WTC11 (cell line): ENCODE measurements at regions not wholly inside any gene's neighbourhood (a gene's known extent, or its start where the extent isn't known, plus 50 kb on each side); places are given as distances from the start of the nearest gene placed in this dataset.
"Not testable (repeated sequence)": the region's sequence is repeated elsewhere in the genome, so short reads cannot be mapped to it uniquely, and the experiment has no call there.

ENCODE experiments used
- ATAC-seq: fragments of 200-7000 bp; cut with Tn5 transposase; 2 replicates; pipeline ENCODE4 v1.10.0; 2021; ENCODE audit warnings: mild to moderate bottlenecking, moderate library complexity
- CTCF ChIA-PET: fragments of 300-600 bp; sonication (Branson Sonifier 250); formaldehyde crosslinking; loops from one replicate; lab custom pipeline; 2021; ENCODE audit warnings: antibody characterized with exemption; lab: Charles Lee
- POLR2A ChIA-PET: fragments of 350-600 bp; sonication (Branson Sonifier 250); formaldehyde crosslinking; loops from one replicate; lab custom pipeline; 2021; ENCODE audit warnings: antibody characterized with exemption; lab: Charles Lee
- DNase-seq: peaks from one replicate; pipeline ENCODE4 v3.0.0; 2021; ENCODE audit warnings: low spot score
- H3K27ac Mint-ChIP-seq: 2 replicates; pipeline ENCODE4 v1.8.0; 2021; ENCODE audit warnings: mixed read lengths
- H3K27me3 Mint-ChIP-seq: 2 replicates; pipeline ENCODE4 v1.8.0; 2021; ENCODE audit warnings: low read depth, mild to moderate bottlenecking, moderate library complexity, mixed read lengths
- H3K36me3 Mint-ChIP-seq: 2 replicates; pipeline ENCODE4 v1.8.0; 2021; ENCODE audit warnings: mixed read lengths
- H3K4me1 Mint-ChIP-seq: 2 replicates; pipeline ENCODE4 v1.8.0; 2022; ENCODE audit warnings: mixed read lengths
- H3K4me3 Mint-ChIP-seq: 2 replicates; pipeline ENCODE4 v1.8.0; 2021; ENCODE audit warnings: mild to moderate bottlenecking, moderate library complexity, mixed read lengths
- H3K9me3 Mint-ChIP-seq: 2 replicates; pipeline ENCODE4 v1.8.0; 2021; ENCODE audit warnings: mixed read lengths

DNA sequence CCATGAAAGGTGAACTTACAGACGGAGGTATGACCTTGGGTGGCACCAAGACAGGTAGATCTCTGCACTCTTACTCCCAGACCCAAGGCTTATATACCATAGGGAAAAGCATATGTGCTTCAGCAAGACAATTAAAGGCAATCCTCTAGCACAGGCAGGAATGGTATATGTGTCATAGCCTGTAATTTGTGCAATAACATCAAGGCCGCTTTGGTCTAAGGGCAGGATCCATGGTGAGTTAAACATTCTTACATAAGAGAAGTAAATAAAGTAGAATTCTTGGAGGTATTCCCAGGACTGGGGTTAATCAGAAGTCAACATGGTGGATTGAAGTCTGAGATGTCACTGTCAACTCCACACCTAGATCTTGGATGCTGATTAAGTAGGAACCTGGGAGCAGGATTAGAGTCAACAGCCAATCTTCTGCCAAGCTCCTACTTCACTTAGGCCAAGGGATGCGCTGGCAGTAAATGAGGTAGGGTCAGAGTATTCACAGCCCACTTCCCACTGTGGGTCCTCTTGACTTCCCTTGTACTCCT is 143.0 kb downstream of the ATP6V0E2 start:
- DNase-seq, CTCF ChIA-PET, H3K36me3 Mint-ChIP-seq, H3K27me3 Mint-ChIP-seq, H3K27ac Mint-ChIP-seq, POLR2A ChIA-PET, H3K4me3 Mint-ChIP-seq, H3K4me1 Mint-ChIP-seq, H3K9me3 Mint-ChIP-seq, ATAC-seq: not testable (repeated sequence)

DNA sequence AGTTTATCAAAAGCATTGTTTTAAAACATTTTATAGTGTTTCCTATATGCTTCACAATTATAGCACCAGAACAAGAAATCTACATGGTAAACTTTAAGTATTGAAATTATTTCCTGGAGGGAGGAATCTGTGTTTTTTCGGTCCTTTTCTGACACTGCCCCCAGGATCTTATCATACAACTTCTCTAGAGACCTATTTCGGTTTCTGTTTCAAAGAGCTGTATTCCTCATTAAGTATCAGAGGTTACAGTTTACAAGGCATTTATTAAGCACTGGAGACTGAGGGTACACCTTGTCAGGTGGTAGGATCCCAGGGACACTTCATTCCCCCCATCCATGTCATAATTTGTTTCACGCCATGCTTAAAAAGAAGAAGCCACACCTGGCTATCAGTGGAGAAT is 146.4 kb downstream of the ATP6V0E2 start:
- H3K27me3 Mint-ChIP-seq, CTCF ChIA-PET, H3K36me3 Mint-ChIP-seq, ATAC-seq, H3K9me3 Mint-ChIP-seq, H3K4me3 Mint-ChIP-seq, H3K27ac Mint-ChIP-seq, DNase-seq, H3K4me1 Mint-ChIP-seq, POLR2A ChIA-PET: not testable (repeated sequence)

DNA sequence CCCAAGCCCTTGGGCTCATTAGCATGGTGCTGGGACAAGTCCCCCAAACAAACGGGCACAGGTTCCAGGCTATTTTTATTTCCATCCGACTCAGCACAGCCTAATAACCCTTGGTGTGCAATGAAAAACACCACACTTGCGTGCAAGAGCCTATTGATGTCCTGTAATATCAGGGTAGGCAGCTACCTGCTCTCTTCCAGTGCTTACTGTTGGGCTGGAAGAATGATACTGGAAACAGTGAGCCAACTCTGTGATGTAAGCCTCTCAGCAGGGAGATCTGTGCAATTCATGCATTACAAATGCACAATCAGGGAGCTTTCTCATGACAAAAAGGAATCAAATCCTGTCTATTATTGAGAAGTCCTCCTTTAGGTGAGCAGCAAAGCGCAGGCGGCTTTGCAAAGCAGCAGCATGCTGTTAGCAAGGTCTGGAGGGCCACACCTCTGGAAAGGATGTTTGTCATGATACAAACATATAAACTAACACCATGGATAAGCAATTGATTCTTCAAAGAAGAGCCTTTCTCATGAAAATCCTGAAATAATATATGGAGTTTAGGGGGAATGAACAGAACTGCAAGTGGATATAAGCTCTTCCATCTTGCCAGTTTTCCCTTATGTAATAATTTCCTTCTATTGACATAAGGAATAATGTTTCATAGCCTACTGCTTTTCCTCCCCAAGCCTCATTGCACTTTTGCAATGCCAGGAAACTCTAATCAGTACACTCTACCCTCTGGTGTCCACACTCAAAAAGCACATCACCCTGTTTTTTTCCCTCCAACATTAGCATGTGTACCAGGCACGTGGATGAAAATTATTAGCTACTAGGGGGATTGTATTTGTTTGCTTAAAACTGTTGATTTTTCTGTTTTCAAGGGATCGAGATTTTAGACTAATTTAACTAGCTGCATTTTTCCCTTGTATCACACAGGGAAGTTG is 151.1 kb downstream of the ATP6V0E2 start:
- POLR2A ChIA-PET: not testable (repeated sequence)

DNA sequence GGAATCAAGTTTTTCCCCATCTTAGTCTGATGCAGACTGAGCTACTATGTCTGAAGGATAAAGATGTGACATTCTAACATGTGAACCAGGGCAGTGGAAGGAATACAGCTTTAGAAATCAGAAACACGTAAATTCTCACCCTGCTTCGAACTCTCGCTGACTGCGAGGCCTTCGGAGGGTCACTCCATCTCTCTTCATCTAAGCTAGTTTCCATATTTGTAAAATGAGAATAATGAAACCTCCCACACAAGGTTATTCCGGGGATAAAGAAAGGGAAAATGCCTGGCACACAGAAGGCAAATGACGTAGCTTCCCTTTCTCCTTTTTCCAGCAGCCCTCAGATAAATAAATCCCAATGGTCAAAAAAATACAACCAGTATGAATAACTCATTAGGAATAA is 152.0 kb downstream of the ATP6V0E2 start:
- H3K4me3 Mint-ChIP-seq, H3K27ac Mint-ChIP-seq, CTCF ChIA-PET, POLR2A ChIA-PET, ATAC-seq, H3K27me3 Mint-ChIP-seq, H3K9me3 Mint-ChIP-seq, DNase-seq, H3K4me1 Mint-ChIP-seq, H3K36me3 Mint-ChIP-seq: not testable (repeated sequence)

More for the DNA sequence above, 151.1 kb downstream of the ATP6V0E2 start:
- H3K36me3 Mint-ChIP-seq, H3K9me3 Mint-ChIP-seq, H3K4me3 Mint-ChIP-seq, H3K27me3 Mint-ChIP-seq, DNase-seq, CTCF ChIA-PET, ATAC-seq, H3K4me1 Mint-ChIP-seq, H3K27ac Mint-ChIP-seq: not testable (repeated sequence)

DNA sequence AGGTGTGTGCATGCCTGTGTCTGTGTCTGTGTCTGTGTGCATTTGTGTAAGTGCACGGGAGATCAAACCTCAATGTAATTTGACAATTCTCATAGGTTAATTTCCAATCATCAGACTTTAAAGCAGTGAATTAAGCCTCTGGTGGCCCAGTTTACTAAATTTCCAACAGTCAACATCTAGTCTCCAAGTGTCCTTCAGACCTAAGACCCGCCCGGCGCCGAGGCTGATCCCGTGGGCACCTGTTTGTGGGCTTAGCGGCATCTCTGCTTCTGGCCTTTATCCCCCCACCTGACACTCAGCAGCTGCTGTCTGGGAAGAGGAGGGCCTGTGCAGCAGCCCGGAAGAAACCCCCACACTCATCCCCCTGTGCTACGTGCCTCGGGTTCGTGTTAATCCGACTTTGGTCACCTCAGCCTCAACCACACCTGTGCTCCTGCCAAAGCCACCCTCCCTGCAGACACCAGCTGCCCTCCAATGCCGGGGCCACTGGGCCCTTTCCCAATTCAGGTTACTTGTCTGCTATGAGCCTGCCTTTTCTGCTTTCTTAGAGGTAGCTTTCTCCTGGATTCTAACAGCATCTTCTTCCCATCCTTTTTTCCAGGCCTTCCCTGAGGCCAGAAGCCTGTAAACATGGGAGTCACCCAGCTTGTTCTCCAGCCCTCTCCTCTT is 154.7 kb downstream of the ATP6V0E2 start:
- POLR2A ChIA-PET, ATAC-seq, DNase-seq, H3K4me1 Mint-ChIP-seq, H3K27ac Mint-ChIP-seq, H3K36me3 Mint-ChIP-seq, H3K4me3 Mint-ChIP-seq, H3K9me3 Mint-ChIP-seq, CTCF ChIA-PET, H3K27me3 Mint-ChIP-seq: not testable (repeated sequence)

DNA sequence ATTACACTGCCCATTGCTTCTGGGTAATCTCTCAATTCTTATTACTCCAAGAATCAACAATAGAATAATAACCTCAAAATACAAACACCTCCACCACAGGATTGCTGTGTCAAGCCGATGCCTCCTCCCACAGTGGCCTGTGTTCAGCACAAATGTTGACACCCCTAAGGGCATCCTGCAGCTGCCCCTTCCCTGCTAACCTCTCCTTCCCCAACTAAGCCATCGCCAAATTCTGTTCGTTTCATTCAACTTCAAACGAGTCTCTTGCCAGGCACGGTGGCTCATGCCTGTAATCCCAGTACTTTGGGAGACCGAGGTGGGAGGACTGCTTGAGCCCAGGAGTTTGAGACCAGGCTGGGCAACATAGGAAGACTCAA is 155.2 kb downstream of the ATP6V0E2 start:
- H3K27ac Mint-ChIP-seq, CTCF ChIA-PET, H3K4me3 Mint-ChIP-seq, H3K4me1 Mint-ChIP-seq, H3K9me3 Mint-ChIP-seq, H3K27me3 Mint-ChIP-seq, ATAC-seq, DNase-seq, POLR2A ChIA-PET, H3K36me3 Mint-ChIP-seq: not testable (repeated sequence)

DNA sequence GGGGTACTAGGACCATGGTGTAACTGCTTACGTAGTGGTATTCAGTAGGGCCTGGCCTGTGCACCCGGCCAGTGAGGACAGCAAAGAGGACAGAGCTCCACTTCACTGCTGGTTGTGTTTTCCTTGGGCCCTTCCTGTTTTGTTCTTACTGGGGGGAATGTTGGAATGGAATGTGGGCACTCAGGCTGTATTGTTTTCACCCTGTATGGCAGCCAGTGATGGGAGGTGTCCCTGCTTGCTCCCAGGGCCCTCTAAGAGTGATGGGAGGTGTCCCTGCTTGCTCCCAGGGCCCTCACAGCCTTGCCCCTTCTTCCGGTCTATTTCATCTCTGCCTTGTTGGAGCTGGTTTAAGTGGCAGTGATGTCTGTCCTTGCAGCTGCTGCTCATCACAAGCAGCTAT is 158.0 kb downstream of the ATP6V0E2 start:
- H3K27me3 Mint-ChIP-seq, H3K36me3 Mint-ChIP-seq, CTCF ChIA-PET, H3K4me3 Mint-ChIP-seq, H3K4me1 Mint-ChIP-seq, POLR2A ChIA-PET, DNase-seq, H3K9me3 Mint-ChIP-seq: not testable (repeated sequence)
- H3K27ac Mint-ChIP-seq: peak overlapping the region; percentile 63; the same call in 1 of the 2 replicates
- peak; percentile 92 for ATAC-seq

DNA sequence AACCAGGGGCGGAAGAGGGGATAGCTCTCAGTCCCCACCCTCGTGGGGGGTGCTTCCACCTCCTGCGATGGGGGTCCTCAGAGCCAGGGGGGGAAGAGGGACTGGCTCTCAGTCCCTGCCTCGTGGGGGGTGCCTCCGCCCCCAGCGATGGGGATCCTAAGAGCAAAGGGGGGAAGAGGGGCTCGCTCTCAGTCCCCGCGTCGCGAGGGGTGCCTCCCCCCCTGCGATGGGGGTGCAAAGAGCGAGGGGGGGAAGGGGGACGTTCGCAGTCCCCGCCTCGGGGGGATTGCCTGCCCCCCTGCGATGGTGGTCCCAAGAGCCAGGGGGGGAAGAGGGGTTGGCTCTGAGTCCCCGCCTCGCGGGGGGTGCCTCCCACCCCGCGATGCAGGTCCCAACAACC is 159.9 kb downstream of the ATP6V0E2 start:
- H3K27ac Mint-ChIP-seq, H3K4me1 Mint-ChIP-seq, H3K9me3 Mint-ChIP-seq, H3K4me3 Mint-ChIP-seq, H3K27me3 Mint-ChIP-seq, CTCF ChIA-PET, POLR2A ChIA-PET, DNase-seq, ATAC-seq, H3K36me3 Mint-ChIP-seq: not testable (repeated sequence)

DNA sequence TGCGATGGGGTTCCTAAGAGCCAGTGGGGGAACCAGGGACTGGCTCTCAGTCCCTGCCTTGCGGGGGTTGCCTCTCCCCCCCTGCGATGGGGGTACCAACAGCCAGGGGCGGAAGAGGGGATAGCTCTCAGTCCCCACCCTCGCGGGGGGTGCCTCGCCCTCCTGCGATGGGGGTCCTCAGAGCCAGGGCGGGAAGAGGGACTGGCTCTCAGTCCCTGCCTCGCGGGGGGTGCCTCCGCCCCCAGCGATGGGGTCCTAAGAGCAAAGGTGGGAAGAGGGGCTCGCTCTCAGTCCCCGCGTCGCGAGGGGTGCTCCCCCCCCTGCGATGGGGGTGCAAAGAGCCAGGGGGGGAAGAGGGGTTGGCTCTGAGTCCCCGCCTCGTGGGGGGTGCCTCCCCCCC is 162.0 kb downstream of the ATP6V0E2 start:
- H3K27ac Mint-ChIP-seq, H3K4me1 Mint-ChIP-seq, ATAC-seq, H3K9me3 Mint-ChIP-seq, POLR2A ChIA-PET, H3K4me3 Mint-ChIP-seq, DNase-seq, CTCF ChIA-PET, H3K36me3 Mint-ChIP-seq, H3K27me3 Mint-ChIP-seq: not testable (repeated sequence)

DNA sequence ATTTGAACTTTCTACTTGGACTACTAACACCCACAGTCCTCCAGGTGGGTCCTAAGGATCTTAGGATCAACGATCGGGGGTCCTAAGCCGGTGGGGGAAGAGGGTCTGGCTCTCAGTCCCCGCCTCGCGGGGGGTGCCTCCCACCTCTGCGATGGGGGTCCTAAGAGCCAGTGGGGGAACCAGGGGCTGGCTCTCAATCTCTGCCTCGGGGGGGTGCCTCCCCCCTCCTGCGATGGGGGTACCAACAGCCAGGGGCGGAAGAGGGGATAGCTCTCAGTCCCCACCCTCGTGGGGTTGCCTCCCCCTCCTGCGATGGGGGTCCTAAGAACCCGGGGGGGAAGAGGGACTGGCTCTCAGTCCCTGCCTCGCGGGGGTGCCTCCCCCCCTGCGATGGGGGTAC is 165.3 kb downstream of the ATP6V0E2 start:
- H3K27me3 Mint-ChIP-seq, H3K9me3 Mint-ChIP-seq, DNase-seq, H3K36me3 Mint-ChIP-seq, H3K27ac Mint-ChIP-seq, H3K4me3 Mint-ChIP-seq, H3K4me1 Mint-ChIP-seq, POLR2A ChIA-PET, ATAC-seq, CTCF ChIA-PET: not testable (repeated sequence)

DNA sequence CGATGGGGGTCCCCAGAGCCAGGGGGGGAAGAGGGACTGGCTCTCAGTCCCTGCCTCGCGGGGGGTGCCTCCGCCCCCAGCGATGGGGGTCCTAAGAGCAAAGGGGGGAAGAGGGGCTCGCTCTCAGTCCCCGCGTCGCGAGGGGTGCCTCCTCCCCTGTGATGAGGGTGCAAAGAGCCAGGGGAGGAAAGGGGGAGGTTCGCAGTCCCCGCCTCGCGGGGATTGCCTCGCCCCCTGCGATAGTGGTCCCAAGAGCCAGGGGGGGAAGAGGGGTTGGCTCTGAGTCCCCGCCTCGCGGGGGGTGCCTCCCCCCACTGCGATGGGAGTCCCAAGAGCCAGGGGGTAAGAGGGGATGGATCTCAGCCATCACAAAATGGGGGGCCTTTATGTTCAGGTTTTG is 168.5 kb downstream of the ATP6V0E2 start:
- H3K27ac Mint-ChIP-seq, H3K4me3 Mint-ChIP-seq, ATAC-seq, POLR2A ChIA-PET, H3K36me3 Mint-ChIP-seq, CTCF ChIA-PET, DNase-seq, H3K4me1 Mint-ChIP-seq, H3K9me3 Mint-ChIP-seq: not testable (repeated sequence)
- peaks cover 33% of the 10 kb centered on the region for H3K27me3 Mint-ChIP-seq

DNA sequence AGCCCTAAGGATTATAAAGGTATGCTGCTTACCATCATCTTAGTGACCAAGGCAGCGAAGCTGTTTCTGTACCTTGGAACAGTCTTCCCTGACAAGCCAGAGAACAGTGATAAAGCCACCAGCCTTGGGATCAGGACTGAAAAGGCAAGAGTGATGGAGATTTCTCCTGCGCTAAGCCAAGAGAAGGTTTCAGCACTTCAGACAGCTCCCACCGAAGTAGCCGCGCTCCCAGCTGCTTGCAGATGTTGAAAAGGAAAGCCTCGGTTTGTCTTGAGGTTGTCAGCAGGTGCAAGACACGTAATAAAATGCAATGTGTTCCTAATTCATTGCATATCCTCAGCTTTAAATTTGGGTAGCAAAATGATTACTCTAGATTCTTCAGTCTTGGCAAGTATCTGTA is 171.0 kb downstream of the ATP6V0E2 start:
- ATAC-seq (0 out of 2 replicates have a peak, but pooled peaks have one; percentile 3), DNase-seq (peak; percentile 62)
- POLR2A ChIA-PET, H3K27ac Mint-ChIP-seq, H3K36me3 Mint-ChIP-seq, H3K4me3 Mint-ChIP-seq, H3K9me3 Mint-ChIP-seq: not testable (repeated sequence)
- CTCF ChIA-PET: interaction anchor here (1.0 kb wide), 1 partner anchor 184 kb away, joined by 4 read pairs; no protein-coding TSS in a partner anchor
- Mint-ChIP-seq H3K27me3 (peaks cover 45% of the 10 kb centered on the region), H3K4me1 (peaks cover 11% of the 10 kb centered on the region)
